Smooth muscle cell (in vitro differentiated cells): ENCODE measurements at regions not wholly inside any gene's neighbourhood (a gene's known extent, or its start where the extent isn't known, plus 50 kb on each side); places are given as distances from the start of the nearest gene placed in this dataset.

ENCODE experiments used
- DNase-seq: peaks from one replicate; lab custom pipeline; 2025; ENCODE audit not compliant: unreplicated experiment; lab: John Stamatoyannopoulos, UW
- H2AFZ ChIP-seq: fragments of 200-600 bp; sonication (generic); 2 replicates; pipeline ENCODE4 v1.6.0; 2016; ENCODE audit warnings: antibody characterized with exemption, low read depth, mild to moderate bottlenecking
- H3F3A ChIP-seq: fragments of 200-600 bp; sonication (generic); 2 replicates; pipeline ENCODE4 v1.6.0; 2017; ENCODE audit warnings: antibody characterized with exemption, low read depth
- H3K27ac ChIP-seq: fragments of 200-600 bp; sonication (generic); 2 replicates; pipeline ENCODE4 v1.5.1; 2016; ENCODE audit warnings: low read depth, mild to moderate bottlenecking
- H3K27me3 ChIP-seq: fragments of 200-600 bp; sonication (generic); 2 replicates; pipeline ENCODE4 v1.6.1; 2016; ENCODE audit warnings: low read depth, mild to moderate bottlenecking
- H3K36me3 ChIP-seq: fragments of 200-600 bp; sonication (generic); 2 replicates; pipeline ENCODE4 v1.5.1; 2016; ENCODE audit warnings: low read depth
- H3K4me1 ChIP-seq: fragments of 200-600 bp; sonication (generic); 2 replicates; pipeline ENCODE4 v1.5.1; 2016; ENCODE audit warnings: low read depth
- H3K4me2 ChIP-seq: fragments of 200-600 bp; sonication (generic); 2 replicates; pipeline ENCODE4 v1.6.0; 2016; ENCODE audit warnings: mild to moderate bottlenecking
- H3K4me3 ChIP-seq: fragments of 200-600 bp; sonication (generic); 2 replicates; pipeline ENCODE4 v1.5.1; 2016; ENCODE audit warnings: mild to moderate bottlenecking
- H3K79me2 ChIP-seq: fragments of 200-600 bp; sonication (generic); 2 replicates; pipeline ENCODE4 v1.6.0; 2016; ENCODE audit warnings: low read depth, mild to moderate bottlenecking
- H3K9ac ChIP-seq: fragments of 200-600 bp; sonication (generic); 2 replicates; pipeline ENCODE4 v1.6.0; 2016; ENCODE audit warnings: low read depth
- H3K9me3 ChIP-seq: fragments of 200-600 bp; sonication (generic); replicated peaks from 2 replicates; pipeline ENCODE4 v1.5.1; 2016; ENCODE audit warnings: low read depth
- H4K20me1 ChIP-seq: fragments of 200-600 bp; sonication (generic); 2 replicates; pipeline ENCODE4 v1.6.0; 2016; ENCODE audit warnings: low read depth
- WGBS: methylation state at CpG from one replicate; pipeline ENCODE4 v1.1.7; 2016; ENCODE audit warnings: low lambda C conversion rate; 5-methylcytosine and 5-hydroxymethylcytosine counted together
- TF ChIP-seq, protein P1 (sequence below): fragments of 200-600 bp; sonication (generic); IDR thresholded peaks from 2 replicates; pipeline ENCODE4 v1.5.1; 2017; ENCODE audit warnings: borderline replicate concordance, mild to moderate bottlenecking, antibody characterized with exemption; ENCODE audit not compliant: insufficient read depth, poor library complexity, severe bottlenecking

DNA sequence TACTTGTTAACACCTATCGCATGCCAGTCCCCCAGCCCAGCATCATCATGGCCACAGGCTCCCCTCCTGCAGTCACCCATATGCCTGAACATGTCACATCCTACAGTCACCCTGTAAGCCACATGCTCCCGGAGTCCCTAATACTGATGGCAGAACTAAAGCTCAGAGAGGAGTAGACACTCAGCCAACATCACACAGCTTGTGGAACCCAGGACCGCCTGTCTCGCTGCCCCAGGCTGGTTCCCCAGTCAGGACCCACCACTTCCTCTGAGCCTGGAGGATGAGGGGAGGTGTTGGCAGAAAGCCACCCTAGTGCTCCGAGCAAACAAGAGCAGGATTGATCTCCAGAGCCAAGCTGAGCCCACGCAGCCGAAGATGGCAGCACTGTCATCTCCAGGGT is 85.0 kb upstream of the MYL10 start:
- WGBS, result 92% methylated on average over 7 of the region's 7 CpGs
- peaks cover 6% of the 10 kb centered on the region for H3F3A ChIP-seq

DNA sequence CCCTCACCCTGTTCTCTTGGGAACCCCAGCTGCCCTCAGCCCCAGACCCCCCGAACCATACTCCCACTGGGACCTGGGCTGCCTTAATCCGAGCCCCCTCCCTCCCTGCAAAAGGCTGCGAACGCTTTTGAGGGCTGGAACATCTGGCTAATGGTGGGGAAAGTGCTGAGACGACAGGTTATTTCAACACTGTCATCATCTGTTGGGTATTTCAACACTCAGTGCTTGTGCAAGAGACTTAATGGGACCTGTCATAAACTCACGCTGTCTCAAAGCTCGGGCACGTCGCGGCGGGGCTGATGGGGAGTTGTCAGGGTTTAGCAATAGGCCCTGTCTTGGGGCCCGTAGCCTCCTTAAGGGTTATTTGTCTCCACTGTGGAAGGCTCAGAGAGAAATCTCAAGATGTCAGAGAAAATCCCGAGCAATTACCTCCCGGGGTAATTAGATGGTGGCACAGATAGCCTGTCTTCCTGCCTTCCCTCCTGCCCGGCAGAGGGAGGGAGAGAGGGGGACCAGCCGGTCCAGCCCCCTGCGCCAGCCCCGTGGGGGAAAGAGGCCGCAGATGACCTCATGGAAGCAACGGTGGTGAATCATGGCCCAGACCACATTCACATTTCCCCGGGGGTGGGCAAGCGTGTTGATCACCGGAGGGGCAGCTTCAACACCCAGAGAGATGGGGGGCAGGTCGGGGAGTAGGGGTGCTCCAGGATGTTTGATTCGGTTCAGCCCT is 88.7 kb upstream of the MYL10 start:
- Histone ChIP-seq H3K79me2 (no peaks in the 10 kb centered on the region), H3K4me1 (no peaks in the 10 kb centered on the region), H3K36me3 (no peaks in the 10 kb centered on the region), H2AFZ (peak overlapping the region; percentile 57), H3K4me3 (peak overlapping the region; percentile 17), H3K4me2 (peak overlapping the region; percentile 58), H3K27ac (peak overlapping the region; percentile 98), H3K27me3 (no peaks in the 10 kb centered on the region), H3K9ac (peak overlapping the region; percentile 88), H4K20me1 (no peaks in the 10 kb centered on the region), H3F3A (peaks cover 6% of the 10 kb centered on the region), H3K9me3 (no peaks in the 10 kb centered on the region)
- TF ChIP-seq, protein P1, sequence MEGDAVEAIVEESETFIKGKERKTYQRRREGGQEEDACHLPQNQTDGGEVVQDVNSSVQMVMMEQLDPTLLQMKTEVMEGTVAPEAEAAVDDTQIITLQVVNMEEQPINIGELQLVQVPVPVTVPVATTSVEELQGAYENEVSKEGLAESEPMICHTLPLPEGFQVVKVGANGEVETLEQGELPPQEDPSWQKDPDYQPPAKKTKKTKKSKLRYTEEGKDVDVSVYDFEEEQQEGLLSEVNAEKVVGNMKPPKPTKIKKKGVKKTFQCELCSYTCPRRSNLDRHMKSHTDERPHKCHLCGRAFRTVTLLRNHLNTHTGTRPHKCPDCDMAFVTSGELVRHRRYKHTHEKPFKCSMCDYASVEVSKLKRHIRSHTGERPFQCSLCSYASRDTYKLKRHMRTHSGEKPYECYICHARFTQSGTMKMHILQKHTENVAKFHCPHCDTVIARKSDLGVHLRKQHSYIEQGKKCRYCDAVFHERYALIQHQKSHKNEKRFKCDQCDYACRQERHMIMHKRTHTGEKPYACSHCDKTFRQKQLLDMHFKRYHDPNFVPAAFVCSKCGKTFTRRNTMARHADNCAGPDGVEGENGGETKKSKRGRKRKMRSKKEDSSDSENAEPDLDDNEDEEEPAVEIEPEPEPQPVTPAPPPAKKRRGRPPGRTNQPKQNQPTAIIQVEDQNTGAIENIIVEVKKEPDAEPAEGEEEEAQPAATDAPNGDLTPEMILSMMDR, result peak; percentile 19
- DNase-seq, result peak; percentile 89
- 8% methylated on average over 25 of the region's 25 CpGs for WGBS

More for the DNA sequence above, 85.0 kb upstream of the MYL10 start:
- TF ChIP-seq, protein P1, result no peak
- Histone ChIP-seq H3K9me3 (no peaks in the 10 kb centered on the region), H3K4me3 (no peak overlapping the region), H3K4me2 (no peak overlapping the region), H3K27me3 (no peaks in the 10 kb centered on the region), H3K79me2 (no peaks in the 10 kb centered on the region), H3K4me1 (no peaks in the 10 kb centered on the region), H4K20me1 (no peaks in the 10 kb centered on the region), H3K9ac (no peak overlapping the region), H3K27ac (no peak overlapping the region), H3K36me3 (no peaks in the 10 kb centered on the region), H2AFZ (no peak overlapping the region)
- no peak for DNase-seq

DNA sequence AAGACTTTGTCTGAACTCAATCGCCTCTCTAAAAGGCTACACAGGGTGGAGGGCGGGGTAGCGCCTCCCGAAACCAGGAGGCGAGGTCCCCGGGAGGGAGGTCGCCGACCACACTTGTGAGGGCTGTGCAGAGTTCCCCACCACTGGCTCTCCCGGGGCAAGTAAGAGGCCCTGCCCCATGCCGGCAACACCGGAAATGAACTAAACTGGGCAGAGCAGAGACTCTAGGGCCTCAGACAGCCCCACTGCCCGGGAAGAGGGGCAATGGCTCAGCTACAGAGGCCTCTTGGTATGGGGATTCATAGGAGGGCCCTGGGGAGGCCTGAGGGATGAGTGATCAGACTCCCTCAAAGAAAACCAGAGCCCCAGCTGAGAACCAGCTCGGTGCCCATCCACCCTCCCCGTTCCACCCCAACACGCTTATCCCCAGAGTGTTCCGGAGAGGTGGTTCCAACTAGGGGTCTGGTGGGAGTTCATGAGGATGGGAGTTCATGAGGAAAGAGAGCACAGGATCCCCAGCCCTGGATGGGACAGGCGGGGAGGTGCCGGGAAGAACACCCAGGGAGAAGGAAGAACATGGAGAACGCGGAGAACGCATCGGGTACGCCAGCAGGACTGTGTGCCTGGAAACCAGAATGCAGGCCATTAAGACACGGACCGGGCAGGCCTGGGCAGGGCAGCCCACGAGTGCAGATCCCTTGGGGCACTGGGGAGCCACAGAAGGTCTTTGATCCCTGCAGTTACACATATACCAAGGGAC is 89.4 kb upstream of the MYL10 start:
- Histone ChIP-seq H3K79me2 (no peaks in the 10 kb centered on the region), H3K4me1 (no peaks in the 10 kb centered on the region), H3K27ac (peak overlapping the region; percentile 98), H4K20me1 (no peaks in the 10 kb centered on the region), H3K4me3 (no peak overlapping the region), H3K9me3 (no peaks in the 10 kb centered on the region), H3K4me2 (peak overlapping the region; percentile 58), H3F3A (peaks cover 6% of the 10 kb centered on the region), H2AFZ (peak overlapping the region; percentile 57), H3K36me3 (no peaks in the 10 kb centered on the region), H3K27me3 (no peaks in the 10 kb centered on the region), H3K9ac (peak overlapping the region; percentile 88)
- 69% methylated on average over 26 of the region's 26 CpGs for WGBS
- DNase-seq, result peak; percentile 63
- TF ChIP-seq, protein P1, result no peak
